Sciatic nerve (tissue), 2 donors: ENCODE measurements at regions not wholly inside any gene's neighbourhood (a gene's known extent, or its start where the extent isn't known, plus 50 kb on each side); places are given as distances from the start of the nearest gene placed in this dataset.

Experiments
- ATAC-seq: fragments of 200-7000 bp; cut with Tn5 transposase; one replicate; pipeline ENCODE4 v1.9.1; 2020; ENCODE audit warnings: mild to moderate bottlenecking, moderate library complexity
- DNase-seq: peaks from one replicate; pipeline ENCODE4 v3.0.0-alpha.2; 2020; ENCODE audit warnings: low spot score
- intact Hi-C: fragments of 100-400 bp; cut with DNase I; formaldehyde crosslinking; loops from one replicate; pipeline ENCODE4 v1.14.2; 2022
- donor health status: DM: no; HTN: no; CAD: no.
- donor health status: DM: no; HTN: no; CAD: no.

GRCh38 chr10:131760416-131761166 is 140.2 kb upstream of the PPP2R2D start:
- intact Hi-C loops = no loop called here
- no peak for DNase-seq
- no peak for ATAC-seq

GRCh38 chr10:131762789-131763696 is 137.8 kb upstream of the PPP2R2D start:
- ATAC-seq (no peak), DNase-seq (no peak)
- intact Hi-C loops = no loop called here

- DNase-seq (no peak), ATAC-seq (no peak)
- intact Hi-C loops = no loop called here
Observed at GRCh38 chr10:131764929-131765328, 135.9 kb upstream of the PPP2R2D start.

- ATAC-seq = no peak
- intact Hi-C loops = no loop called here
- DNase-seq = no peak
Observed at GRCh38 chr10:131766096-131766495, 134.7 kb upstream of the PPP2R2D start.

DNA sequence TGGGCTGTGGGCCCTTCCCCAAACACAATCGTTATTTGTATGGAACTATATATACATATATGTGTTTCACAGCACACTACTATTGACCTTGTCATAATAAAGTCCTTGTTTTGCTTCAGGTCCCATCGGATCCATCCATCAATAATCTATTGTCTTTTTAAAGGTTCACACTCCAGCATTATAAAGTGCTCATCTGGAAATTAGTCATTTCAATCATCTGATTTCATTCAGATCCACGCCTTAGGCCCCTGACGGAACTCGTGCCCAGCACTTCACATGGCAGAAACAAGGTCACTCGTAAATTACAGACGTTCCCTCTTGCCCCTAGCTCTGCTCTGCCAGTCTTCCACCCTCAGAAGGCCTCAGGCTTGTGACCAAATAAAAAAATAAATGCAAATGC is 133.1 kb upstream of the PPP2R2D start:
- ATAC-seq = no peak
- no peak for DNase-seq
- intact Hi-C loops = no loop called here

GRCh38 chr10:131769571-131770410 is 131.0 kb upstream of the PPP2R2D start:
- ATAC-seq (no peak), DNase-seq (no peak)
- intact Hi-C loops = no loop called here

DNA sequence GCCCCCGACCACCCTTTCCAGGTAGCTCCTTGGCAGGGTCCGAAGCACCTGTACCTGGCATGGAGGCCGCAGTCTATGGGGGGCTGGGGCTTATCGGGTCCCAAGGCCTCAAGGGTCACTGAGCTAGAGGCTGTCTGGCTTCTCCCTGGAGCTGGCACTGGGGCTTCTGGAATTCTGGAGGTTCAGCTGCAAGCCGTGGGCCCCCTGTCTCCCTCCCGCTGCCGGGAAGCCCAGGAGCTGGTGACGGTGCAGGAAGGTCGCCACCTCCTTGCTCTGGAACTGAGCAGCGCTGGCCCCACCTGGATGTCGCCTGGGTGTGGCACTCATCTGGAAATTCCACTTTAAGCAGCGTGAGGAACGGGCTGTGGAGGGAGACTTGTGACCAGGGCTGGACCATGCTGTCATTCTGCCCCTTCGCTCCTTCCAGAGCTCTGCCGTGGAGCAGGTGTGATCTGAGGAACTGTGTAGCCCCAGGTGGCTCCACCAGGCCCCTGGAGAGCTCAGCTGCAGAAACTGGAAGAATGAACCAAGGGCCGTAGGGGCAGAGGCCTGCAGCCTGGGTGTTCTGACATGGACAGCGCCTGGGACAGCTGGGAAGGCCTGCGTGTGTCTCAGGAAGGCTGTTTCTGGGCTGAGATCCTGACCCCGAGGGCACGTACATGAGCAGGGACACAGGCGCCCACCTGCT is 129.7 kb upstream of the PPP2R2D start:
- ATAC-seq (no peak), DNase-seq (no peak)
- intact Hi-C loops = no loop called here

DNA sequence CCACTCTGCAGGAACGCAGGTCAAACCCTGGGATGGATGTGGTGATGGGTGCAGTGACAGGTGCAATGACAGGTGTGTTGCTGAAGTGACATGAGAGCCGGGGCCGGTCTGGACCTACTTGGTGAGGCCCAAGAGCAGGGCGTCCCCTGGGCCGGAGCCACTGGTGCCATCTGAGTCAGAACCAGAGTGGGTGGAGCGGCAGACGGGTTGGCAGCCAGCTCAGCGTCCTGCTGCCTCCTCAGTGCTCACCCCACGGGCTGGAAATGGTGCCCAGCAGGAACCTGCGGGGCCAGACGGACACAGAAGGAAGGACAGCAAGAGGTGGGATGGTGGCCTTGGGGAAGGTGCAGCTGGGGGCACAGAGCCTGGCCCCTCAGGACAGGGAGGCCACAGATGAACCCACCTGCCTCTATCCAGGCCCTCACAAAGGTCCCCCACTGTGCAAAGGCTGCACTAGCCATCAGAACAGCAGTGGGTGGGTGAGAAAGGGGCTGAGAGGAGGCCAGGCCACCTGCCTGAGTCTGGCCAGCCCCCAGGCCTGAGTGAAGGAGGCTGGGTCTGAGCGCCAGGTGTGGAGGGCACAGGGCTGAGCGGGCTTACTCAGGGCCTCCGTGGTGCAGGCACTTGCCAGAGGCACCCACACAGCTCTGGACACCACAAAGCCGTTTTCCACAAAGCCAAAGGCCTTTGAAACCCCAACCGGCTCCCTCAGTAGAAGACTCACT is 129.0 kb upstream of the PPP2R2D start:
- no peak for ATAC-seq
- intact Hi-C loops = no loop called here
- peak; percentile 50 for DNase-seq

GRCh38 chr10:131772441-131772840 is 128.4 kb upstream of the PPP2R2D start:
- intact Hi-C loops = no loop called here
- ATAC-seq (no peak), DNase-seq (peak; percentile 42)

DNA sequence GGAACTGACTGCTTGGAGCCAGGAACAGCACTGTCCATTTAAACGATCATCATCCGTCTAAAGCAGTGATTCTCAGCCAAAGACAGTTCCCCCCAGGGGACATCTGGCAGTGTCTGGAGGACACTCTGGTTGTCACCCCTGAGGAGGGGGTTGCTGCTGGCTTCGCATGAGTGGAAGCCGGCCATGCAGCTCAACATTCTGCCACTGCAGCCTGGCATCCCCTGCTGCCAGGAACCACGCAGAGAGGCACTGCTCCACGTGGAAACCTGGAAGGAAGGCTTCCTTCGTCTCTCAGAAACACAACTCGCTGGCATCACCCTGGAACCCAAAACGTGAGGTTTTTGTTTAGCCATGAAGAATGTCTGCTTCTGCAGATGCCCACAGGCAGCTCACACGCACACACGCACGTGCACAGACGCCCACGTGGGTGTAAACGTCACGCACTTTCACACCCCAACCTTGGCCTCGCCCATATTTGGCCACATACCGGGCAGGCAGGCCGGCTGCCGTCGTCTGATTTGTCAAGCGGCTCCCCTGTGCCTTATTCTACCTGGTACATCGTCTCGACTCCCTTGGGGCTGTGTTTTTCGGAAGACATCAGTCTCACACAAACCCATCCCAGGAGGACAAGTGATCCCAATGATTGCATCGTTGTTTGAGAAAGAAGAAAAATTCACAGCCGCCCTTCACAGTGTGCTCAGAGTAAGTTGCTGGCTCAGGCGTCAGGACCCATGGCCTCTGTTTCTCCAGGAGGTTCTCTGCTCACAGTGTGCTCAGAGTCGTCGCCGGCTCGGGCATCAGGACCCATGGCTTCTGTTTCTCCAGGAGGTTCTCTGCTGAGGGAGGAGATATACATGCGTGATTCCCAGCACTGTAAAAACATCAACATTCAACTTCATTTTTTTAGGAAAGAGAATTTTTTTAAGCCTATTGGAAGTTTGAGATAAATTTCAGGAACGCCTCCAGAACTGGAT is 127.2 kb upstream of the PPP2R2D start:
- DNase-seq (peak; percentile 48), ATAC-seq (no peak)
- intact Hi-C loops = no loop called here

- no peak for ATAC-seq
- intact Hi-C loops = no loop called here
Observed at GRCh38 chr10:131774681-131775085, 126.1 kb upstream of the PPP2R2D start.

GRCh38 chr10:131775433-131775832 is 125.4 kb upstream of the PPP2R2D start:
- ATAC-seq = no peak
- DNase-seq = peak; percentile 23
- intact Hi-C loops = no loop called here

More at GRCh38 chr10:131774681-131775085, 126.1 kb upstream of the PPP2R2D start:
- peak; percentile 32 for DNase-seq

- no peak for ATAC-seq
- intact Hi-C loops = no loop called here
- DNase-seq = peak; percentile 42
Observed at GRCh38 chr10:131775833-131776232, 125.0 kb upstream of the PPP2R2D start.

DNA sequence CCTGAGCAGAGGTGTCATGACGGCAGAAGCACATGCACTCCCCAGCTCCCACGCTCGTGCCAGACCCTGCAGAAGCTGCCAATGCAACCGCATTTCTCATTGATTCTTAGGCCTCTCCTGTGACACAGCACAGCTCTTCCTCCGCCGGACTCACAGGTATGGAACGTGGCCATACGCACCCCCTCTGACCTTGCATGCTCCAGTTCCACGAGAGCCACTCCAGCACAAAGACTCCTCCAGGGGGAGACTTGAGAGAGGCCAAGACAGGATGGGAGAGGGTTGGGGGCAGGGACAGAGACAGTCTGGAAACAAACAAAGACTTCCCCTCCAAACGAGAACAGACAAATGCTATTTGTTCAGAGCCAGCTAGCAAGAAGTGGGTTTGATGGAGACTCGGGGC is 124.3 kb upstream of the PPP2R2D start:
- ATAC-seq (no peak), DNase-seq (peak; percentile 36)
- intact Hi-C loops = no loop called here

DNA sequence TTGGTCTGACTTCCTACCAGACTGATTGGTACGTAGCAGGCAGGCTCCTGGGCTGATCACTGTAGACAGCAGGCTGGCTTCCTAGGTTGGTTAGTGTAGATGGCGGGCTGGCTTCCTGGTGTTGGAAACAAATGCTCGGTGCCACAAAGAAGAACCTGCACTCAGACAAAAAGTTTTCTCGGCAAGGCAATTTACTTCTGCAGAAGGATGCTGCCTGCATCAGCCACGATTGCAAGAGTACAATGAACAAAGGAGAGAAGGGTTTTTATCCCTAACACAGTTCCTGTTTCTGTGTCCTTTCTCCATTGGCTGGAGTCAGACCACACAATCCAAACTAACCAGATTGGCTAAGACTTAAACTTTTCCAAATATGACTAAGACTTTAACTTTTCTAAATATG is 123.6 kb upstream of the PPP2R2D start:
- no peak for DNase-seq
- intact Hi-C loops = no loop called here
- ATAC-seq = no peak

GRCh38 chr10:131777921-131778320 is 122.9 kb upstream of the PPP2R2D start:
- ATAC-seq (no peak), DNase-seq (peak; percentile 12)
- intact Hi-C loops = no loop called here

DNA sequence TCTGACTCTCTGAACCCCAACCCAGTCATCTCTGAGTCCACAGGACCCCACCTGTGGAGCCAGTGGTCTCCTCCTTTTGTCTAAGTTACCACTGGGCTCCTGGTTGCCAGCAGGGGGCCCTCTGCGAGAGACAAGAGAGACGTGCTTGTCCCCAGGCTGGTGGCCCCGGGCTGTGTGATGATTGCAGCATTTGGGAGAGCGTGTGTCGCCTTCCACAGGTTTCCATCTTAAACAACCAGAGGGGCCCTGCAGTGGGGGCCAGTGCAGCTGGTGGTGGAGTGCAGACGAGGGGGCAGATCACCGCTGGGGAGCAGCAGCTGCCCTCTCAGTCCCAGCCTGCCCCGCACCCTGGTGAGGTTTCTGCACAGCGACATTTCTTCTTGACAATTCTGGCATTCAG is 122.4 kb upstream of the PPP2R2D start:
- DNase-seq (peak; percentile 9), ATAC-seq (no peak)
- intact Hi-C loops = no loop called here
